ENCODE measurements at regions not wholly inside any gene's neighbourhood (a gene's known extent, or its start where the extent isn't known, plus 50 kb on each side); places are given as distances from the start of the nearest gene placed in this dataset.
"Not testable (repeated sequence)": the region's sequence is repeated elsewhere in the genome, so short reads cannot be mapped to it uniquely, and the experiment has no call there.

- WGBS, 2 donors (ENCODE audit: extremely low coverage in 2 of 2, insufficient read length in 2 of 2, insufficient replicate concordance in 1 of 2) = no CpG with 5 or more reads among the region's 1 CpG
- DNase-seq (ENCODE audit: low spot score) = no peak
- H3K18ac ChIP-seq (ENCODE audit: low read length) = no peak overlapping the region
- H2BK15ac ChIP-seq (ENCODE audit: low read length) = no peak overlapping the region
- H2BK12ac ChIP-seq (ENCODE audit: low read length) = no peak overlapping the region
- no peaks in the 10 kb centered on the region for H3K79me1 ChIP-seq (ENCODE audit: low read depth, low read length)
- no peak overlapping the region for H3K23ac ChIP-seq (ENCODE audit: low read depth, low read length, poor library complexity)
- no peaks in the 10 kb centered on the region for H3K27me3 ChIP-seq (ENCODE audit: control insufficient read depth in 3 of 3, insufficient read depth in 3 of 3, low read depth in 1 of 3, low read length in 3 of 3)
- no peak overlapping the region for H3K4me3 ChIP-seq (ENCODE audit: low read length in 2 of 2)
- no peak overlapping the region for H3K4me2 ChIP-seq (ENCODE audit: insufficient read depth, low read length, poor library complexity, severe bottlenecking)
- no peak overlapping the region for H3K9ac ChIP-seq (ENCODE audit: low read depth, low read length, poor library complexity)
- H4K91ac ChIP-seq (ENCODE audit: low read depth, low read length, poor library complexity) = no peak overlapping the region
- H4K8ac ChIP-seq (ENCODE audit: low read depth, low read length) = no peak overlapping the region
- peaks cover 0 to 9% of the 10 kb centered on the region in 2 donors for H3K9me3 ChIP-seq (replicated peaks in 1 of 2; ENCODE audit: control insufficient read depth in 2 of 2, insufficient read depth in 1 of 2, low read depth in 1 of 2, low read length in 2 of 2)
- H2BK120ac ChIP-seq (ENCODE audit: low read depth, low read length) = no peak overlapping the region
- H3K27ac ChIP-seq (replicated peaks; ENCODE audit: low read length) = no peak overlapping the region
- H3K36me3 ChIP-seq (replicated peaks in 1 of 2; ENCODE audit: control insufficient read depth in 2 of 2, insufficient read depth in 2 of 2, low read length in 2 of 2) = no peaks in the 10 kb centered on the region
- no peaks in the 10 kb centered on the region for H3K4me1 ChIP-seq (ENCODE audit: control insufficient read depth in 2 of 2, insufficient read depth in 1 of 2, low read depth in 1 of 2, low read length in 2 of 2)
- no peak overlapping the region for H3K14ac ChIP-seq (ENCODE audit: low read length)
- H2BK5ac ChIP-seq (ENCODE audit: low read length) = no peak overlapping the region
- no peak overlapping the region for H2AK5ac ChIP-seq (ENCODE audit: low read depth, low read length)
- H3K4ac ChIP-seq (ENCODE audit: low read length) = no peak overlapping the region
- H2AFZ ChIP-seq (ENCODE audit: low read length) = no peak overlapping the region
Measured at GRCh38 chr5:62192958-62193357, 113.0 kb upstream of the KIF2A start.

- no CpG with 5 or more reads among the region's 5 CpGs for WGBS, 2 donors (ENCODE audit: extremely low coverage in 2 of 2, insufficient read length in 2 of 2, insufficient replicate concordance in 1 of 2)
Measured at GRCh38 chr5:62196532-62196931, 109.5 kb upstream of the KIF2A start.

GRCh38 chr5:62197697-62198096 lies 108.3 kb upstream of the KIF2A start:
- Histone ChIP-seq H3K14ac (ENCODE audit: low read length) (no peak overlapping the region), H3K36me3 (replicated peaks in 1 of 2; ENCODE audit: control insufficient read depth in 2 of 2, insufficient read depth in 2 of 2, low read length in 2 of 2) (no peaks in the 10 kb centered on the region), H2BK12ac (ENCODE audit: low read length) (no peak overlapping the region), H3K4me1 (ENCODE audit: control insufficient read depth in 2 of 2, insufficient read depth in 1 of 2, low read depth in 1 of 2, low read length in 2 of 2) (no peaks in the 10 kb centered on the region), H3K4ac (ENCODE audit: low read length) (no peak overlapping the region), H2AK5ac (ENCODE audit: low read depth, low read length) (no peak overlapping the region), H3K4me2 (ENCODE audit: insufficient read depth, low read length, poor library complexity, severe bottlenecking) (no peak overlapping the region), H2BK120ac (ENCODE audit: low read depth, low read length) (no peak overlapping the region), H2BK5ac (ENCODE audit: low read length) (no peak overlapping the region), H3K18ac (ENCODE audit: low read length) (no peak overlapping the region), H3K79me1 (ENCODE audit: low read depth, low read length) (no peaks in the 10 kb centered on the region), H3K23ac (ENCODE audit: low read depth, low read length, poor library complexity) (no peak overlapping the region), H2BK15ac (ENCODE audit: low read length) (no peak overlapping the region), H4K8ac (ENCODE audit: low read depth, low read length) (no peak overlapping the region), H2AFZ (ENCODE audit: low read length) (no peak overlapping the region), H3K9me3 (replicated peaks in 1 of 2; ENCODE audit: control insufficient read depth in 2 of 2, insufficient read depth in 1 of 2, low read depth in 1 of 2, low read length in 2 of 2) (peaks cover 0 to 6% of the 10 kb centered on the region in 2 donors), H3K9ac (ENCODE audit: low read depth, low read length, poor library complexity) (no peak overlapping the region), H3K4me3 (ENCODE audit: low read length in 2 of 2) (no peak overlapping the region), H3K27me3 (ENCODE audit: control insufficient read depth in 3 of 3, insufficient read depth in 3 of 3, low read depth in 1 of 3, low read length in 3 of 3) (no peaks in the 10 kb centered on the region), H3K27ac (replicated peaks; ENCODE audit: low read length) (no peak overlapping the region), H4K91ac (ENCODE audit: low read depth, low read length, poor library complexity) (no peak overlapping the region)
- DNase-seq (ENCODE audit: low spot score) = no peak
- WGBS, 2 donors (ENCODE audit: extremely low coverage in 2 of 2, insufficient read length in 2 of 2, insufficient replicate concordance in 1 of 2) = no CpG with 5 or more reads among the region's 2 CpGs

More at GRCh38 chr5:62196532-62196931, 109.5 kb upstream of the KIF2A start:
- not testable (repeated sequence) for H4K91ac ChIP-seq (ENCODE audit: low read depth, low read length, poor library complexity); H3K27me3 ChIP-seq (ENCODE audit: control insufficient read depth in 3 of 3, insufficient read depth in 3 of 3, low read depth in 1 of 3, low read length in 3 of 3); H3K79me1 ChIP-seq (ENCODE audit: low read depth, low read length); H3K23ac ChIP-seq (ENCODE audit: low read depth, low read length, poor library complexity); H2BK120ac ChIP-seq (ENCODE audit: low read depth, low read length); H3K4me2 ChIP-seq (ENCODE audit: insufficient read depth, low read length, poor library complexity, severe bottlenecking); H3K4me3 ChIP-seq (ENCODE audit: low read length in 2 of 2); H3K18ac ChIP-seq (ENCODE audit: low read length); H2BK15ac ChIP-seq (ENCODE audit: low read length); H4K8ac ChIP-seq (ENCODE audit: low read depth, low read length); H2AFZ ChIP-seq (ENCODE audit: low read length); H3K9ac ChIP-seq (ENCODE audit: low read depth, low read length, poor library complexity); DNase-seq (ENCODE audit: low spot score); H2BK5ac ChIP-seq (ENCODE audit: low read length); H3K27ac ChIP-seq (replicated peaks; ENCODE audit: low read length); H3K4me1 ChIP-seq (ENCODE audit: control insufficient read depth in 2 of 2, insufficient read depth in 1 of 2, low read depth in 1 of 2, low read length in 2 of 2); H2BK12ac ChIP-seq (ENCODE audit: low read length); H3K4ac ChIP-seq (ENCODE audit: low read length); H3K14ac ChIP-seq (ENCODE audit: low read length); H3K36me3 ChIP-seq (replicated peaks in 1 of 2; ENCODE audit: control insufficient read depth in 2 of 2, insufficient read depth in 2 of 2, low read length in 2 of 2); H3K9me3 ChIP-seq (replicated peaks in 1 of 2; ENCODE audit: control insufficient read depth in 2 of 2, insufficient read depth in 1 of 2, low read depth in 1 of 2, low read length in 2 of 2); H2AK5ac ChIP-seq (ENCODE audit: low read depth, low read length)

- Histone ChIP-seq H3K4me2 (ENCODE audit: insufficient read depth, low read length, poor library complexity, severe bottlenecking) (no peak overlapping the region), H3K36me3 (replicated peaks in 1 of 2; ENCODE audit: control insufficient read depth in 2 of 2, insufficient read depth in 2 of 2, low read length in 2 of 2) (no peaks in the 10 kb centered on the region), H2AFZ (ENCODE audit: low read length) (no peak overlapping the region), H4K91ac (ENCODE audit: low read depth, low read length, poor library complexity) (no peak overlapping the region), H3K4me3 (ENCODE audit: low read length in 2 of 2) (no peak overlapping the region), H3K27me3 (ENCODE audit: control insufficient read depth in 3 of 3, insufficient read depth in 3 of 3, low read depth in 1 of 3, low read length in 3 of 3) (no peaks in the 10 kb centered on the region), H2BK15ac (ENCODE audit: low read length) (no peak overlapping the region), H3K4ac (ENCODE audit: low read length) (no peak overlapping the region), H3K14ac (ENCODE audit: low read length) (no peak overlapping the region), H3K23ac (ENCODE audit: low read depth, low read length, poor library complexity) (no peak overlapping the region), H2BK120ac (ENCODE audit: low read depth, low read length) (no peak overlapping the region), H4K8ac (ENCODE audit: low read depth, low read length) (no peak overlapping the region), H3K79me1 (ENCODE audit: low read depth, low read length) (no peaks in the 10 kb centered on the region), H3K4me1 (ENCODE audit: control insufficient read depth in 2 of 2, insufficient read depth in 1 of 2, low read depth in 1 of 2, low read length in 2 of 2) (no peaks in the 10 kb centered on the region), H2BK12ac (ENCODE audit: low read length) (no peak overlapping the region), H3K27ac (replicated peaks; ENCODE audit: low read length) (no peak overlapping the region), H2BK5ac (ENCODE audit: low read length) (no peak overlapping the region), H2AK5ac (ENCODE audit: low read depth, low read length) (no peak overlapping the region), H3K18ac (ENCODE audit: low read length) (no peak overlapping the region), H3K9me3 (replicated peaks in 1 of 2; ENCODE audit: control insufficient read depth in 2 of 2, insufficient read depth in 1 of 2, low read depth in 1 of 2, low read length in 2 of 2) (peaks cover 0 to under 1% of the 10 kb centered on the region in 2 donors), H3K9ac (ENCODE audit: low read depth, low read length, poor library complexity) (no peak overlapping the region)
- no peak for DNase-seq (ENCODE audit: low spot score)
- no CpG with 5 or more reads among the region's 2 CpGs for WGBS, 2 donors (ENCODE audit: extremely low coverage in 2 of 2, insufficient read length in 2 of 2, insufficient replicate concordance in 1 of 2)
Measured at GRCh38 chr5:62198421-62198820, 107.6 kb upstream of the KIF2A start.
